ENCODE measurements at regions not wholly inside any gene's neighbourhood (a gene's known extent, or its start where the extent isn't known, plus 50 kb on each side); places are given as distances from the start of the nearest gene placed in this dataset.

GRCh38 chr12:61902403-61902802 is 357.8 kb upstream of the USP15 start:
- Mint-ChIP-seq H3K4me1 (ENCODE audit: low read depth, unreplicated experiment) (no peaks in the 10 kb centered on the region), H3K9me3 (ENCODE audit: low read depth, unreplicated experiment) (peaks cover 12% of the 10 kb centered on the region), H3K36me3 (ENCODE audit: insufficient read depth, unreplicated experiment) (no peaks in the 10 kb centered on the region), H3K27ac (ENCODE audit: unreplicated experiment) (no peak overlapping the region), H3K27me3 (ENCODE audit: unreplicated experiment) (no peaks in the 10 kb centered on the region), H3K4me3 (ENCODE audit: low read depth, unreplicated experiment) (no peak overlapping the region)
- intact Hi-C loops (cut with micrococcal nuclease; ENCODE audit: unreplicated experiment), result no loop called here
- CTCF ChIA-PET, result no interaction called here
- DNase-seq, result no peak
- TF ChIP-seq, protein P1, sequence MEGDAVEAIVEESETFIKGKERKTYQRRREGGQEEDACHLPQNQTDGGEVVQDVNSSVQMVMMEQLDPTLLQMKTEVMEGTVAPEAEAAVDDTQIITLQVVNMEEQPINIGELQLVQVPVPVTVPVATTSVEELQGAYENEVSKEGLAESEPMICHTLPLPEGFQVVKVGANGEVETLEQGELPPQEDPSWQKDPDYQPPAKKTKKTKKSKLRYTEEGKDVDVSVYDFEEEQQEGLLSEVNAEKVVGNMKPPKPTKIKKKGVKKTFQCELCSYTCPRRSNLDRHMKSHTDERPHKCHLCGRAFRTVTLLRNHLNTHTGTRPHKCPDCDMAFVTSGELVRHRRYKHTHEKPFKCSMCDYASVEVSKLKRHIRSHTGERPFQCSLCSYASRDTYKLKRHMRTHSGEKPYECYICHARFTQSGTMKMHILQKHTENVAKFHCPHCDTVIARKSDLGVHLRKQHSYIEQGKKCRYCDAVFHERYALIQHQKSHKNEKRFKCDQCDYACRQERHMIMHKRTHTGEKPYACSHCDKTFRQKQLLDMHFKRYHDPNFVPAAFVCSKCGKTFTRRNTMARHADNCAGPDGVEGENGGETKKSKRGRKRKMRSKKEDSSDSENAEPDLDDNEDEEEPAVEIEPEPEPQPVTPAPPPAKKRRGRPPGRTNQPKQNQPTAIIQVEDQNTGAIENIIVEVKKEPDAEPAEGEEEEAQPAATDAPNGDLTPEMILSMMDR (IDR thresholded peaks at IDR 0.05; ENCODE audit: unreplicated experiment), result no peak
- BruUV-seq (replicated peaks), result no TSS peak

GRCh38 chr12:61911113-61911512 is 349.1 kb upstream of the USP15 start:
- CTCF ChIA-PET, result no interaction called here

GRCh38 chr12:61915420-61915819 is 344.8 kb upstream of the USP15 start:
- TF ChIP-seq, protein P1 (IDR thresholded peaks at IDR 0.05; ENCODE audit: unreplicated experiment), result no peak
- no peak for DNase-seq
- Mint-ChIP-seq H3K36me3 (ENCODE audit: insufficient read depth, unreplicated experiment) (no peaks in the 10 kb centered on the region), H3K9me3 (ENCODE audit: low read depth, unreplicated experiment) (no peaks in the 10 kb centered on the region), H3K4me1 (ENCODE audit: low read depth, unreplicated experiment) (no peaks in the 10 kb centered on the region), H3K4me3 (ENCODE audit: low read depth, unreplicated experiment) (no peak overlapping the region), H3K27ac (ENCODE audit: unreplicated experiment) (no peak overlapping the region), H3K27me3 (ENCODE audit: unreplicated experiment) (no peaks in the 10 kb centered on the region)
- intact Hi-C loops (cut with micrococcal nuclease; ENCODE audit: unreplicated experiment), result no loop called here
- BruUV-seq (replicated peaks), result no TSS peak
- CTCF ChIA-PET, result no interaction called here

More at GRCh38 chr12:61911113-61911512, 349.1 kb upstream of the USP15 start:
- TF ChIP-seq, protein P1 (IDR thresholded peaks at IDR 0.05; ENCODE audit: unreplicated experiment), result no peak
- no TSS peak for BruUV-seq (replicated peaks)
- no peaks in the 10 kb centered on the region for H3K36me3 Mint-ChIP-seq (ENCODE audit: insufficient read depth, unreplicated experiment)
- H3K27me3 Mint-ChIP-seq (ENCODE audit: unreplicated experiment), result no peaks in the 10 kb centered on the region
- no peak overlapping the region for H3K27ac Mint-ChIP-seq (ENCODE audit: unreplicated experiment)
- H3K4me1 Mint-ChIP-seq (ENCODE audit: low read depth, unreplicated experiment), result no peaks in the 10 kb centered on the region
- no peak for DNase-seq
- no peak overlapping the region for H3K4me3 Mint-ChIP-seq (ENCODE audit: low read depth, unreplicated experiment)
- H3K9me3 Mint-ChIP-seq (ENCODE audit: low read depth, unreplicated experiment), result peaks cover 3% of the 10 kb centered on the region
- intact Hi-C loops (cut with micrococcal nuclease; ENCODE audit: unreplicated experiment), result no loop called here

DNA sequence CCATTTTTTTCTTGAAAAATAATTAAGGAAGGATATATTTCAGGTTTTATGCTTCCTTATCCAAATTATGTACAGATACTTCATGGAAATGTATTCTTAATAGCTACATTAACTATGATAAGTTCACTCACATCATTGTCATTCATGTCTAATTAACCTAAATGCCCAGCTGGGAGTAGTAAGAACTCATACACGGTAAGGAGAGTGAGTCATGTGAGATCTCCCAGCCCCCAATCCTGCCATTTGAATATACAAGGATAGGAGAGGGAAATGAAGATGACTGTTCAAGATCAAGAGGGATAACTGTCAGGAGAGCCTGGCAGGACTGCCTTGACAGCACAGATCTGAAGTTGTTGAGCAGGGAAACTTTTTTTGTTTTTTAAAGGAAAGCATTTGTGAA is 343.4 kb upstream of the USP15 start:
- Mint-ChIP-seq H3K27ac (ENCODE audit: unreplicated experiment) (no peak overlapping the region), H3K36me3 (ENCODE audit: insufficient read depth, unreplicated experiment) (no peaks in the 10 kb centered on the region), H3K27me3 (ENCODE audit: unreplicated experiment) (no peaks in the 10 kb centered on the region), H3K9me3 (ENCODE audit: low read depth, unreplicated experiment) (peaks cover 8% of the 10 kb centered on the region), H3K4me1 (ENCODE audit: low read depth, unreplicated experiment) (no peaks in the 10 kb centered on the region), H3K4me3 (ENCODE audit: low read depth, unreplicated experiment) (no peak overlapping the region)
- CTCF ChIA-PET, result no interaction called here
- TF ChIP-seq, protein P1 (IDR thresholded peaks at IDR 0.05; ENCODE audit: unreplicated experiment), result no peak
- BruUV-seq (replicated peaks), result no TSS peak
- no peak for DNase-seq
- intact Hi-C loops (cut with micrococcal nuclease; ENCODE audit: unreplicated experiment), result no loop called here

Measured in Calu3 (cell line).